ENCODE measurements at regions not wholly inside any gene's neighbourhood (a gene's known extent, or its start where the extent isn't known, plus 50 kb on each side); places are given as distances from the start of the nearest gene placed in this dataset.

GRCh38 chr18:65358306-65358705 is 392.5 kb upstream of the CDH7 start:
- Histone ChIP-seq H3K36me3 (replicated peaks; ENCODE audit: low read depth, low read length) (no peaks in the 10 kb centered on the region), H3K4me3 (ENCODE audit: low read length) (no peak overlapping the region), H3K9me3 (ENCODE audit: insufficient read depth, low read length) (no peaks in the 10 kb centered on the region), H3K4me2 (ENCODE audit: low read length) (no peak overlapping the region), H3K27ac (ENCODE audit: low read length) (no peak overlapping the region), H4K20me1 (ENCODE audit: insufficient read depth, low read length) (no peaks in the 10 kb centered on the region), H3K4me1 (ENCODE audit: low read length) (no peaks in the 10 kb centered on the region), H3K79me2 (ENCODE audit: low read length) (no peaks in the 10 kb centered on the region), H3K27me3 (ENCODE audit: low read depth, low read length) (no peaks in the 10 kb centered on the region), H2AFZ (ENCODE audit: low read depth, low read length) (peak overlapping the region; percentile 2; the same call in 1 of the 2 replicates), H3K9ac (ENCODE audit: low read length) (no peak overlapping the region)
- TF ChIP-seq EZH2phosphoT487 (IDR thresholded peaks at IDR 0.05; ENCODE audit: low read depth) (no peak), CTCF (IDR thresholded peaks at IDR 0.05; ENCODE audit: low read depth, low read length) (no peak)

- no peaks in the 10 kb centered on the region for H3K4me1 ChIP-seq (ENCODE audit: low read length)
- H3K27ac ChIP-seq (ENCODE audit: low read length) = no peak overlapping the region
- H2AFZ ChIP-seq (ENCODE audit: low read depth, low read length) = 0 out of 2 replicates have a peak overlapping the region, but pooled peaks have one; percentile 15
- no peaks in the 10 kb centered on the region for H3K79me2 ChIP-seq (ENCODE audit: low read length)
- H3K27me3 ChIP-seq (ENCODE audit: low read depth, low read length) = no peaks in the 10 kb centered on the region
- H3K4me3 ChIP-seq (ENCODE audit: low read length) = no peak overlapping the region
- H4K20me1 ChIP-seq (ENCODE audit: insufficient read depth, low read length) = no peaks in the 10 kb centered on the region
- no peak overlapping the region for H3K4me2 ChIP-seq (ENCODE audit: low read length)
- no peak overlapping the region for H3K9ac ChIP-seq (ENCODE audit: low read length)
- no peaks in the 10 kb centered on the region for H3K36me3 ChIP-seq (replicated peaks; ENCODE audit: low read depth, low read length)
- no peaks in the 10 kb centered on the region for H3K9me3 ChIP-seq (ENCODE audit: insufficient read depth, low read length)
- no peak for TF ChIP-seq EZH2phosphoT487 (IDR thresholded peaks at IDR 0.05; ENCODE audit: low read depth)
- no peak for TF ChIP-seq CTCF (IDR thresholded peaks at IDR 0.05; ENCODE audit: low read depth, low read length)
Measured at GRCh38 chr18:65352186-65352585, 398.6 kb upstream of the CDH7 start.

GRCh38 chr18:65349635-65350034 is 401.2 kb upstream of the CDH7 start:
- Histone ChIP-seq H3K9ac (ENCODE audit: low read length) (no peak overlapping the region), H2AFZ (ENCODE audit: low read depth, low read length) (no peak overlapping the region), H3K4me3 (ENCODE audit: low read length) (no peak overlapping the region), H3K9me3 (ENCODE audit: insufficient read depth, low read length) (no peaks in the 10 kb centered on the region), H3K79me2 (ENCODE audit: low read length) (no peaks in the 10 kb centered on the region), H3K4me1 (ENCODE audit: low read length) (no peaks in the 10 kb centered on the region), H3K36me3 (replicated peaks; ENCODE audit: low read depth, low read length) (no peaks in the 10 kb centered on the region), H3K4me2 (ENCODE audit: low read length) (no peak overlapping the region), H3K27me3 (ENCODE audit: low read depth, low read length) (no peaks in the 10 kb centered on the region), H4K20me1 (ENCODE audit: insufficient read depth, low read length) (no peaks in the 10 kb centered on the region), H3K27ac (ENCODE audit: low read length) (no peak overlapping the region)
- TF ChIP-seq CTCF (IDR thresholded peaks at IDR 0.05; ENCODE audit: low read depth, low read length) = no peak
- TF ChIP-seq EZH2phosphoT487 (IDR thresholded peaks at IDR 0.05; ENCODE audit: low read depth) = no peak

- Histone ChIP-seq H3K79me2 (ENCODE audit: low read length) (no peaks in the 10 kb centered on the region), H2AFZ (ENCODE audit: low read depth, low read length) (peak overlapping the region; percentile 39; the same call in 1 of the 2 replicates), H3K9ac (ENCODE audit: low read length) (no peak overlapping the region), H3K27me3 (ENCODE audit: low read depth, low read length) (no peaks in the 10 kb centered on the region), H3K9me3 (ENCODE audit: insufficient read depth, low read length) (no peaks in the 10 kb centered on the region), H3K36me3 (replicated peaks; ENCODE audit: low read depth, low read length) (no peaks in the 10 kb centered on the region), H3K4me3 (ENCODE audit: low read length) (no peak overlapping the region), H3K4me1 (ENCODE audit: low read length) (no peaks in the 10 kb centered on the region), H3K4me2 (ENCODE audit: low read length) (no peak overlapping the region), H4K20me1 (ENCODE audit: insufficient read depth, low read length) (no peaks in the 10 kb centered on the region), H3K27ac (ENCODE audit: low read length) (no peak overlapping the region)
- no peak for TF ChIP-seq CTCF (IDR thresholded peaks at IDR 0.05; ENCODE audit: low read depth, low read length)
- TF ChIP-seq EZH2phosphoT487 (IDR thresholded peaks at IDR 0.05; ENCODE audit: low read depth) = no peak
Measured at GRCh38 chr18:65347446-65347845, 403.4 kb upstream of the CDH7 start.

Measured in OCI-LY3 (cell line).